NCI-H526 (cell line): ENCODE measurements at regions not wholly inside any gene's neighbourhood (a gene's known extent, or its start where the extent isn't known, plus 50 kb on each side); places are given as distances from the start of the nearest gene placed in this dataset.

Experiments used
- DNase-seq, 2 experiments: peaks; one replicate each; lab custom pipeline; 2025; lab: John Stamatoyannopoulos, UW

DNA sequence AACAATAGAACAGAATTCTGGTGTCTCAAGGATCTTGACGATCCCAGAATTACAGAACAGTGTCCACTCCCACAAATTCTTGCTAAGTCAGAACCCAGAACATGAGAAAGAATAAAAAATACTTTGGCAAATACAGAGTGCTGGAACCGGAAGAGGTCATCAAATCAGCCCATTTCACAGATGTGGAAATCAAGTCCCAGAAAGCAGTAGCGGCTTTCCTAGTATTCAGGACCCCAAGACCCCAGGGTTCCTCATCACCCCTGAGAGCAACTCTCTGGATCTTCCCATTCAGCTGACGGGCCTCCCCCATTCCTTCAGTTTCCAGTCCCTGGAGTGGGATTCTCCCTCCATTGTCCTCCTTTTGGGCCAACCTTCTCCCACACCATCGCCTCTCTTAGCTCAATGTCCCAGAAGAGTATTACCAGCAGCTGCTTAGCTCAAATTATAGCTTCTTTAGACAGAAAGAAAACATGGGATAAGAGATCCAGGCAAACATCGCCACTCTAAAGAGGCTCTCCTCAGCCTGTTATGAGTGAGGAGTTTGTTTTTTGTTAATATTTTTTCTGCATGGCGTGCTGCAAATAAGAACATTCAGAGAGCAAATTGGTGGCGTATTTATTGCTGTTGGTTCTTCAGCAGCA, 268.3 kb downstream of the MN1 start:
- DNase-seq, result no peak

DNA sequence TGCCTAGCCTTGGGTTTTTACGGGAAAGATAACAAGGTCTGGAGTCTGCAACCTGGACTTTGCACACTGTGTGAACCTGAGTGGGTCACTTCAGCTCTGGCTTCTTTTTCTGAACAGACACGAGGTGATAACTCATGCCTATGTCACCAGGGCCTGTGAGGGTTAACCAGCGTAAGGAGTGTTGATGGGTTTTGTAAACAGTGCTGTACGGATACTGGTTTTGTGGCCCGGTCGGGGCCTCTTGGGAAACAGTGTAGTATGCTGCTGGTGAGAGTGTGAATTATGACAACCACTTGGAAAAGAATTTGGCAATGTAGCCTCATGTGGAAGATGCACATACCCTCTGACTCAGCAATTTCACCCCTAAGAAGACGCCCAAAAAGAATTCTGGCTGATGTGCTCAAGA, 266.8 kb downstream of the MN1 start:
- DNase-seq, result no peak

DNA sequence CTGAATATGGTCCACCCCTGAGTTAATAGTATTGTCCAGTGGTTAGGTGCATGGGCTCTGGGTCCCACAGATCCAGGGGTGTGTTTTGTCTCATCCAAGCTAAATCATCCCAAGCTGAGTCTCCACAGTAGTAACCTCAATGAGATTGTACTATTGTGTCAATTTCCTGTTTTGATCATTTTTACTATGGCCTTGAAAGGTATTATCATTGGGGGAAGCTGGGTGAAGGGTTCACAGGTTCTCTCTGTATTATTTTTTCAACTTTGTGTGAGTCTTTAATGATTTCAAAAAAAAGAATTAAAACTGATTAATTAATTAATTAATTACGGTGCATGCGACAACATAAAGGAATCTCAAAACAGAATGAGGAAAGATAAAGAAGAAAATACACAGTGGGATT, 266.1 kb downstream of the MN1 start:
- DNase-seq, result no peak

DNA sequence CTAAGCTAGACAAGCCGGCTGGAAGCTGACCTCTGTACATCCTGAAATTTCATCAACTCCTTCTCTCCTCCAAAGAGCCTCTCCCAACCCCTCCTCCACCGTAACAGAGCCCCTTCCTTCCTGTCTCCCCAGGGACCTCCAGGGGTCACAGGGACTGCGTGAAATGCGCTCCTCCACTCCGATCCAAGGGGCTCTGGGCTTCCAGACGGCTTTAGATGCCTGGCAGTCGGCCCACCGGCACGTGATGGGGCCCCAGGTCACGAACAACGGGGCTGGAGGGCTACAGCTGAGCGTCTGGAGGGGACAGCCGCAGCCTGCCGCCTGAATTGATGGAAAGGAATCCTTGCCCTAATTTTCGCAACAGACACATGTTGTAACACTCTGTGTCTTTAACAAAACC, 264.1 kb downstream of the MN1 start:
- DNase-seq, result no peak

DNA sequence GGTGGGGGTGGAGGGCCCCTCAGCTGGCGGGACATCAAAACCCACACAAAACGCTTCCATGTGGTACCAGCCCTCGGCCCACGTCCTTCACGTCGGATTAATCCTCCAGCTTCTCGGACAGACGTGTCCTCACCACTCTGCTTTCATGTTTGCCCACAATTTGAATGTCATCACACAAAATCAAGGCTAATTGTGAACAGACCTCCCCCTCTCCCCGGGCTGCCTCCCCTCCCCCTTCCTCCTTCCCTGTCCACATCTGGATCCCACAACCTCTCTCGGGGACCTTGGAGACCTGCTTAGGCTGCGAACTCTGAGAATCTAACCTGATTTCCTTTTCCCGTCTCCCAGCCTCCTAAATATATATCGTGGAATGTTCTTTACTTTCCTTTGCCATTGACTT, 262.9 kb downstream of the MN1 start:
- DNase-seq, result no peak

DNA sequence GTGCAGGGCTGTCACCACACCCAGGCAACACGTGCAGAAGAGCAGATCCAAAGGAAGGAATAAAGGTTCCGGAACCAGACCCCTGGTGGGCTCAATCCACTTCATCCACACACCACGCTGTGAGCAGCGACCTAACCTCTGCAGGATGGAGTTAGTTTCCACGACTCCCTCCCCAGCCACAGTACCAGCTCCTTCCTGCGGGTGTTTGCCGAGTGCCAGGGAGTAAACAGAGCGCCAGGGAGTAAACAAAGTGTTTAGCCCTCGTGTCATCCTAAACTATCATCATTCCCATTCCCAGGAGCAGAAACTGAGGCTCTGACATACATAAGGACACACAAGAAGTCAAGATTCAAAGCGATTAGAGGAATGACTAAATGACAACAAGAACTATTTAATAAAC, 261.3 kb downstream of the MN1 start:
- no peak for DNase-seq

DNA sequence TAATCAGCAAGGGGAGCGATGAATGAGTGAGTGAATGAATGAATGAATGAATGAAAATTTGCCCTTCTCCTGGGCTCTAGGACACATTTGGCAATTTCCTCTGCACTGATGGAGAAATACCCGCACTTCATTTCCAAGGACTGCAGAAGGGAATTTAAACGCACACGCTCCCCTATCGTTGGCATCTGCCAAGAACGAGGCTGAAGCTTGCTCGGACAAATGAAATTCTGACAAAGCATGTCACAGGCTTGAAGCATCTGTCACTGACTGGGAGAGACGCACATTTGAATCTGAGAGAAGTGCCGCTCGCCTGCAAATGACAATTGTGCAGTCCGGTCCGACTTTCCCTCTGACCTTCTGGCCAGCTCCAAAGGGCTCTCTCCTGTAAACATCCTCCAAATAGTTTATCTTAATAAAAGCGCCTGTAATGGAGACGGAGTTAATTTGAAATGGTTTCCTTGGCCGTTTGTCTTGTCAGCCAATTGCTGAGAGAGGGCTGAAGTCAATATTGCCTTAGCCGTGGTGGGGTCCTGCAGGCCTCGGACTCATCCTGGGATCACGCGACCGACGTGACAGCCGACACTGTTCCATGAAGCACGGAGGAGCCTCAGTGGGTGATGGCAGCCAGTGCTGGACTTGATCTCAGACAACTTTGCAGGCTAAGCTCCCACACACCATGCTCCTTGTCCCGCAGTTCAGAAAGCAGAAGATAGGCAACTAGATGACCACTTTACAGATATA, 260.7 kb downstream of the MN1 start:
- DNase-seq, result no peak

DNA sequence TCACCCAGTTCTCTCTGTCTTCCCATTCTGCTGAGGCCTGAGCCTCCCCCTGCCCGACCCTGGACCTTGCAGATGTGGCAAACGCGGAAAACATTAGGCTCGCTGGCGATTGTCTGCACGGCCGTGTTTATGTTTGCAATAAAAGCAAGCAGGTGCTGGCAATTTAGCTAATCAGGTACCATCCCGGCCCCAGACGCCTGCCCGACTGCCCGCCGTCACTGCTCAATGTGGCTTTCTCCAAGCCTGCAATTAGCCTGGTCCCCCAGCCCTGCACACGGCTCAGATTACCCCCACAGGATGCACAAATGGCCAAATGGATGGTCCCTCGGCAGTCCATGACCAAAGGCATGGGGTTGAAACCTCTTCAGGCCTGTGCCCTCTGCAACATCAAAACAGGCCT, 259.7 kb downstream of the MN1 start:
- no peak for DNase-seq

DNA sequence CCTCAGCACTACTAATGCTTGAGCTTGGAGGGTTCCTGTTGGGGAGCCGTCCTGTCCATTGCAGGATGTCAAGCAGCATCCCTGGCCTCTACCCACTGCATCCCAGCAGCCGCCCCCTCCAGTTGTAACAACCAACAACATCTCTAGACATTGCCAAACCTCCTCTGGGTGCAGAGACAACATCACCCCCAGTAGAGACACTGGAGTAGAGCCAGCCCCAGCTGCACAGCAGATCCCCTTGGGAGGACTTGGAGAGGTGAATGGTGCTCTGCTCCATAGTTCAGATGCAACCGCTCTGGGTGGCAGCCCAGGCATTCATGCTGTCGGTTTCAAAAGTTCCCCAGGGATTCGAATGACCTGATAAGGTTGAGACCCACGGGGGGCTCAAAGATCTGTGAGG, 259.0 kb downstream of the MN1 start:
- no peak for DNase-seq

DNA sequence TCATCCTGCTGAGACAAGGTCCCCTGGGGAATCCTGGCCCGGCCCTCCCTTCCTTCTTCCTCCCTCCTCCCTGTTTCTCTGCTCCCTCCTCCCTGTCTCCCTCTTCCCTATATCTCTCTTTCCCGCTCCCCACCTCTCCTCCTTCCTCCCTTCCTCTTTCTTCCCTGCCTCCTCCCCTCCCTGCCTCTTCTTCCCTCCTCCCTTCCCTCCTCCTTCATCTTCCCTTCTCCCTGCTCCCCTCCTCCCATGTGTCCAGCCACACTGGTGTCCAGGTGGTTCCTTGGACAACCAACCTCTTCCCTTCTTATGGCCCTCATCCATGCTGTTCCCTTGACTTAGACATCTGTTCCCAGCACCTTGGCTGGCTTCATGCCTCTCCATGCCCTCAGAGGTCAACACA, 258.1 kb downstream of the MN1 start:
- DNase-seq, result no peak

DNA sequence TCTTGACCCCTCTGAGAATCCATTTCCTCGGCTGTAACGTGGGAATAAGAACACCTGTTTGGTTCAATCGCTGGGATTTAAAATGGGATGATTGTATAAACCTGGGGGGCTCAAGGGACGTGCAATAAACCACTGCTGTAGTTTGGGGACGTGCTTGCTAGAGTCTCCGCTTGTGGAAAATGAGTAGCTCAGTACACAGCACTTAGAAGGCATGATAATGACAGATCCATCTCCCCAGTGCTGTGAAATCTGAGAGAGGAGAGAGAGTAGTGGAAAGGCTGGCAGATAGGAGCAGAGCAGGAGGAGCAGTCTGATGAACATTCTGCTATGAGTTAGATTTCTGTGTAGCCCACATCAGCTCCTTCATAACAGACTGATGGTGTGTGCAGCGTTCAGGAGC, 256.5 kb downstream of the MN1 start:
- DNase-seq, result no peak

DNA sequence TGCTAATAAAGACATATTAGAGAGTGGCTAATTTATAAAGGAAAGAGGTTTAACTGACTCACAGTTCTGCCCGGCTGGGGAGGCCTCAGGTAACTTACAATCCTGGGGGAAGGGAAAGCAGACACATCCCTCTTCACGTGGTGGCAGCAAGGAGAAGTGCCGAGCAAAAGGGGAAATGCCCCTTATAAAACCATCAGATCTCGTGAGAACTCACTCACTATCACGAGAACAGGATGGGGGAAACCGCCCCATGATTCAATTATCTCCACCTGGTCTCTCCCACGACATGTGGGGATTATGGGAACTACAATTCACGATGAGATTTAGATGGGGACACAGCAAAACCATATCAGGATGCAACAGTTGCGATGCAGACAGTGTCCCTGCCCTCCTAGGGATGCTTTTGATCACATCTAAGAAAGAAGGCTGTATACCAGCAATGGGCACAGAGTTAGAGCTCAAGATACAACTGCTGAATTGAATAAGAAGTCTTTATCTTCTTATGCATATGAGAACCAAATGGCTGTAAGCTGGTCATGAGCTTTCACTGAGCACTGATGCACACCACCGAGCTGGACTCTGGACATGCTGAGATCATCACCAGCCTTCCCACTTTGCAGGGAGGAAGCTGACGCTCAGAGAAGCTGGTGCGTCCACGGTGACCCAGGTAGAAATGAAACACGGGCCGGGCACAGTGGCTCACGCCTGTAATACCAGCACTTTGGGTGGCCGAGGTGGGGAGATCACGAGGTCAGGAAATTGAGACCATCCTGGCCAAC, 255.2 kb downstream of the MN1 start:
- no peak for DNase-seq

DNA sequence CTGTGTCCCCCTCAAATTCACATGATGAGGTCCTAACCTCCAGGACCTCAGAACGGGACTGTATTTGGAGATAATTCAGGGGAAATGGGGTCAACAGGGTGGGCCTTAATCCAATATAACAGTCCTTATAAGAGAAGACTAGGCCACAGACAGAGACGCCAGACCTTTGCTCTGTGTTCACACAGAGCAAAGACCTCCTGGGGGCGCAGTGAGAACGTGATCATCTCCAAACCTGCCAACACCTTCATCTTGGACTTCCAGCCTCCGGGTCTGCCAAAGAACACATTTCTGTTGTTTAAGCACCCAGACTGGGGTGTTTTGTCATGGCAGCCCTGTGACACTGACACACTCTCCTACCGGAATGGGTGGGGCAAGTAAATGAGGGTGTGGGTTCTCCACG, 250.2 kb downstream of the MN1 start:
- DNase-seq, result no peak

DNA sequence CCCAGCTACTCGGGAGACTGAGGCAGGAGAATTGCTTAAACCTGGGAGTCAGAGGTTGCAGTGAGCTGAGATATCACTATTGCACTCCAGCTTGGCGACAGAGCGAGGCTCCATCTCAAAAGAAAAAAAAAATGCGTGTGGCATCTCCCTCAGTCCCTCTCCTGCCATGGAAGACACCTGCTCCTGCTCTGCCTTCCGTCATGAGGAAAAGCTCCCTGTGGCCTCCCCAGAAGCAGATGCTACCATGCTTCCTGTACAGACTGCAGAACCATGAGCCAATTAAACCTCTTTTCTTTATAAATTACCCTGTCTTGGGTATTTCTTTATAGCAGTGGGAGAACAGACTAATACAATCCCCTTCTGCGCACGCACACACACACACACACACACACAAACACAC, 249.4 kb downstream of the MN1 start:
- no peak for DNase-seq

DNA sequence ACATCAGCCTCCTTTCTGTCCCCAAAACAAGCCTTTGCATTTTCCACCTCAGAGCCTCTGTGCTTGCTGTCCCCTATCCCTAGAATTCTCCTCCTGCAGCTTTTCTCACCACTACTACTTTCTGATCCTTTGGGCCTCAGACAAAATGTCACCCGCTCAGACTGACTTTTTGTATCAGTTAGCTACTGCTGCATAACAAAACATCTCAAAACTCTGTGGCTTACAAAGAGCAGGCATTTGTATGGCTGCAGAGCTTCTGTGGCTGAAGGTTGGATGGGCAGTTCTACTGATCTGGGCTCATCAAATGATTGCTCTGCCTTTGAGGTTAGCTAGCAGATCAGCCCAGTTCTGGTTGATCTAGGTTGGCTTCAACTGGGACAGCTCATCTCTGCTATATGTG, 248.7 kb downstream of the MN1 start:
- no peak for DNase-seq

DNA sequence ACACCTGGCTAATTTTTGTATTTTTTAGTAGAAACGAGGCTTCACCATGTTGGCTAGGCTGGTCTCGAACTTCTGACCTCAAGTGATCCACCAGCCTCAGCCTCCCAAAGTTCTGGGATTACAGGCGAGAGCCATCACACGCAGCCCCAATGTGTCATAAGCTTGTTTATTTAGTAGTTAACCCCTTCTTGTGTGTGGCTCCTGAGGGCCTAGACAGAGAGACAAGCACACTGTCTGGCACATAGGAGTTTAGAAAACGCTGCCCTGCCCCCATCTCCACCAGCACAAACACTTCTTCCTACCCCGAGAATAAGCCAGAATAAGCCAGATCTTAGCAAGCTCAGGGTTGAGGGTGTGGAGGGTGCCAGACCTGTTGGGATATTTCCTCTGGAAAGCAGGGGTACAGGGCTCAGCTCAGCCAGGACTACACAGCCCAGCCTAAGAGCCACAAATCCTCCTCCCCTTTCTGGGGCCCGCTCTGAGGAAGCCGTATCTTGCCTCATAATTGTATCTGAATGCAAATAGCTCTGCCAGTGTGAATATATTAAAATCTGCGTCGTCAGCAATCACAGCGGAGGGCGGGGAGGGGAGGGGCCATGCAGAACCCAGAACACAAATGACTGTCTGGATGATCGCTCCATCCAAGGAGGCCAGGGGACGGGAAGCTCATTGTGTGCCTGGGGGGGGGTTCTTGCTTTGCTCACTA, 247.3 kb downstream of the MN1 start:
- peak; percentile 65 to 83 for DNase-seq

DNA sequence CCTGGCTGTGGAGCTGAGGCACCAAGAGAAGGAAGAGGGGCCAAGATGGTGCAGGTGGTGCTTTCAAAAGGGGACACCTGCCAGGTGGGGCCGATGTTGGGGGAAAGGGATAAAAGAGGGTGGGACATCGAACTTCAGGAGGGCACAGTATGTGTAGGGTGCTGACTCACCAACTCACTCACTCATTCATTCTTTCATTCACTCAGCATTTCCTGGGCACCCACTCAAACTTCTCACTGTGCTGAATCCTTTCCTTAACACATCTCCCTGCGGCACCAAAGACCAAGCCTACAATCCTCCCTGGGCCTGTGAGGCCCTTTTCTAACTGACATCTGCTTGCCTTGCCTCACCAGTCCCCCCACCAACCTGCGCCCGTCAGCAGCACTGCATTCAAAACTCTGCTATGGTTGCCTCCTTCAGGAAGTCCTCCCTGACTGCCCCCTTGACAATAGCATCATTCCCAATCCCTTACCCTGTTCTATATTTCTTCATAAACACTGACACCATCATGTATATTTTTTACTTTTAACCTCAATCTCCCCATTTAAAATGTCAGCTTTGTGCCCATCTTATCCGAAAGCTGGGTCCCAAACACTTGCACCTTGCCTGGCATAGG, 246.6 kb downstream of the MN1 start:
- DNase-seq, result no peak

DNA sequence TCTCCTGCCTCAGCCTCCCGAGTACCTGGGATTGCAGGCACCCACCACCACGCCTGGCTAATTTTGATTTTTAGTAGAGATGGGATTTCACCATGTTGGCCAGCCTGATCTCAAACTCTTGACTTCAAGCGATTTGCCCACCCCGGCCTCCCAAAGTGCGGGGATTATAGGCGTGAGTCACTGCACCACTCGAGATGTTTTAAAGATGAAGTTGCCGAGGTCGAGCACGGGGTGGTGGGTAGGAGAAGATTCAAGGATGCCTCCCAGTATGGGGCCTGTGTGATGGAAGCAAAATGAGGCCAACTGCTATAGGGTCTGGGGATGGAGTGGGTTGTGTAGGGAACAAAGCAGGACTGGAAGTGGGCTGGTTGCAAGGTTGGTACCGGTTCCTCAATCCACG, 245.2 kb downstream of the MN1 start:
- no peak for DNase-seq

DNA sequence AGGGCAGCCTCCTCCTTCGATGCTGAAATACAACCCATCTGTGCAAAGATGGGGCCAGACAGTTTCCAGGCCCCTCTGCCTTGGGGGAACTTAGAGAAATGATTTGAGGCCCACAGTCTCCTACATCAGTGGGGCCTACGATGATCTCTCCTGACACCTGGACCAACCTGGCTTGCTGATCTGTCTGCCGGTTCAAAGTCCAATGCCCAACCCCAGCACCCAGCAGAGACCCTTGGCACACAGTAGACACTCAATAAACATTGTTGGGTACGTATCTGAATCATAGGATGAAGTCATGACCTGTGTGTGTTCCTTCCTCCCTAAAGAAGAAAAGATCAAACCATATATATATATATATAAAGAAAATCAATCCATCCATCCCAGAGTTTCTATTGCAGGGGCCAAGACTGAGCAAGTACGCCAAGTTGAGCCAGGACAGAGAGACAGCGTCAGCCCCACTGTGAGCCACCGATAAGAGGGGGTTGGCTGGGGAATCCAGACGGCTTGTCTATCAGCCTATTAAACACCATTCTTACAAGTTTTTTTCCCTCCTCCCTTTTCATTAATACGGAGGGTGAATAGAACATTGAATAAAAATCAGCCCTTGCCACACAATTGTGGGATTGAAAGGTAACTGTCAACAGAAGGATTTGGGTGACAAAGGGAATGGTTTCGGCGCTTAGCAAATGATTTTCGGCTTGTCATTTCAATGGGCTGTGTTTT, 244.1 kb downstream of the MN1 start:
- DNase-seq, result no peak

DNA sequence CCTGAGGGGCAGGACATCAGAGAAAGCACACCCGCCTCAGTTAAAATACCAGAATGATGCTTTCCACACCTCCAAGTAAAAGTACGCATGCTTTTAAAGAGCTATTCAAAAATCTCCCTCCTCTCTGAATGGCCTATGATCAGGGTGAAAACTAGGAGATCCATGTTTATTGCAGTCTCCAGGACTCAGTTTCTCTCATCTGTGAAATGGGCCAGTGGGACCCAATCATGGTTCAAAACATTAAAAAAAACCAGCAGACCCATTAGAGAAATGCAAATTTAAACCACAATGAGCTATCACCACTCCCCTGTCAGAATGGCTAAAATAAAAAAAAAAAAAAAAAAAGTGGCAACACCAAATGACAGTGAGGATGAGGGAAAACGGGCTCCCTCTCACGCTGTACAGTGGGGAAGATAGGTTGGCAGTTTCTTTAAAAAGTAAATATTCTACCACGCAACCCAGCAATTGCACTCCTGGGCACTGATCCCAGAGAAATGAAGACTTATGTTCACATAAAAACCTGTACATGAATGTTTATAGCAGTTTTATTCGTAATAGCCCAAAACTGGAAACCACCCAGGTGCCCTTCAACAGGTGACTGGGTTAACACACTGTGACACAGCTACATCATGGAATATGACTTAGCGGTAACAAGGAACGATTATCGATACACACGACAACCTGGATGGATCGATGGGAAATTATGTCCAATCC, 242.7 kb downstream of the MN1 start:
- DNase-seq, result no peak

DNA sequence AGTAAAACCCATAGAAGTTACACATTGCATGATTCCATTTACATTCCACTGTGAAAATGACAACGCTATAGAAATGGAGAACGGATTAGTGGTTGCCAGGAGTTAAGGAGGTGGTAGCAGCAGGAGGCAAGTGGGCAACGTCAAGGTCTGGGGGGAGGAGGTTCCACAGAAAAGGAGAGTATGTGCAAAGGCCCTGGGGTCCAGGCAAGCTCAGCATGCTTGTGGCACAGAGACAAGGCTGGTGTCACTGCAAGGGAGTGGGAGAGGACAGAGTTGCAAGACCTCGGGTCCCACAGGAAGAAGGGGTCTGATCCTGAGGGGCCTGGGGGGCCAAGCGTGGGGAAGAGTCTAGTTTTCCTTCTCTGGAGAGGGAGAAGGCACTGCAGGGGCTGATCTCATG, 240.8 kb downstream of the MN1 start:
- DNase-seq, result no peak
